ENCODE measurements at regions not wholly inside any gene's neighbourhood (a gene's known extent, or its start where the extent isn't known, plus 50 kb on each side); places are given as distances from the start of the nearest gene placed in this dataset.

DNA sequence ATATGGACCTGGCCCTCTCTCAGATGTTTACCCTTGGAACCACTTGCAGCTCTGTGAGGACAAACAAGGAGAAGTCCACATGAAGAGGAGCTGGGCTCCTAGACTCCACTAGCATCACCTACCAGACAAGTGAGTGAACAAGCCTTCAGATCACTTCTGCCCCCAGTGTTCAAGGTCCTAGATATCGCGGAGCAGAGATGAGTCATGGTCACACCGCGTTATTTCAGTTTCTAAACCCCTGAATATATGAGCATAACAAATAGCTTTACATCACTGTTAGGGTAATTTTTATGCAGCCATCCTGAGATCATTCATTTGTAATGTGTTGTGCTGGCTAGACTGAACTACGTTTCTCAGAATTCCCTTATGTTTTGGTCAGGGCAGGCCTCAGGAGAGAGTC, 77.0 kb upstream of the DAP start:
- TF ChIP-seq, protein P1, sequence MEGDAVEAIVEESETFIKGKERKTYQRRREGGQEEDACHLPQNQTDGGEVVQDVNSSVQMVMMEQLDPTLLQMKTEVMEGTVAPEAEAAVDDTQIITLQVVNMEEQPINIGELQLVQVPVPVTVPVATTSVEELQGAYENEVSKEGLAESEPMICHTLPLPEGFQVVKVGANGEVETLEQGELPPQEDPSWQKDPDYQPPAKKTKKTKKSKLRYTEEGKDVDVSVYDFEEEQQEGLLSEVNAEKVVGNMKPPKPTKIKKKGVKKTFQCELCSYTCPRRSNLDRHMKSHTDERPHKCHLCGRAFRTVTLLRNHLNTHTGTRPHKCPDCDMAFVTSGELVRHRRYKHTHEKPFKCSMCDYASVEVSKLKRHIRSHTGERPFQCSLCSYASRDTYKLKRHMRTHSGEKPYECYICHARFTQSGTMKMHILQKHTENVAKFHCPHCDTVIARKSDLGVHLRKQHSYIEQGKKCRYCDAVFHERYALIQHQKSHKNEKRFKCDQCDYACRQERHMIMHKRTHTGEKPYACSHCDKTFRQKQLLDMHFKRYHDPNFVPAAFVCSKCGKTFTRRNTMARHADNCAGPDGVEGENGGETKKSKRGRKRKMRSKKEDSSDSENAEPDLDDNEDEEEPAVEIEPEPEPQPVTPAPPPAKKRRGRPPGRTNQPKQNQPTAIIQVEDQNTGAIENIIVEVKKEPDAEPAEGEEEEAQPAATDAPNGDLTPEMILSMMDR (conservative IDR thresholded peaks at IDR 0.05; ENCODE audit: low read depth, low read length) = no peak
- TF ChIP-seq EZH2 (IDR thresholded peaks at IDR 0.05; ENCODE audit: borderline replicate concordance, low read depth, low read length, poor library complexity, severe bottlenecking) = no peak
